ENCODE measurements at regions not wholly inside any gene's neighbourhood (a gene's known extent, or its start where the extent isn't known, plus 50 kb on each side); places are given as distances from the start of the nearest gene placed in this dataset.

GRCh38 chrX:40938423-40938822 is 146.8 kb upstream of the USP9X start:
- no peak overlapping the region for H3K4me3 Mint-ChIP-seq (ENCODE audit: unreplicated experiment)
- no peak for DNase-seq (ENCODE audit: low spot score)
- H3K27me3 Mint-ChIP-seq (ENCODE audit: low read depth), result no peaks in the 10 kb centered on the region
- peaks cover 3% of the 10 kb centered on the region for H3K9me3 Mint-ChIP-seq (ENCODE audit: low read depth)
- TF ChIP-seq CTCF (IDR thresholded peaks at IDR 0.05), result no peak
- peak overlapping the region; percentile 75 for H3K27ac Mint-ChIP-seq (ENCODE audit: unreplicated experiment)
- no peaks in the 10 kb centered on the region for H3K36me3 Mint-ChIP-seq (ENCODE audit: low read depth)
- peaks cover 27% of the 10 kb centered on the region for H3K4me1 Mint-ChIP-seq (ENCODE audit: low read depth)

GRCh38 chrX:40943093-40943641 is 142.1 kb upstream of the USP9X start:
- peaks cover 37% of the 10 kb centered on the region for H3K4me1 Mint-ChIP-seq (ENCODE audit: low read depth)
- no peak for DNase-seq (ENCODE audit: low spot score)
- H3K9me3 Mint-ChIP-seq (ENCODE audit: low read depth), result peaks cover 3% of the 10 kb centered on the region
- no peak overlapping the region for H3K27ac Mint-ChIP-seq (ENCODE audit: unreplicated experiment)
- no peaks in the 10 kb centered on the region for H3K36me3 Mint-ChIP-seq (ENCODE audit: low read depth)
- no peak for TF ChIP-seq CTCF (IDR thresholded peaks at IDR 0.05)
- H3K27me3 Mint-ChIP-seq (ENCODE audit: low read depth), result no peaks in the 10 kb centered on the region
- H3K4me3 Mint-ChIP-seq (ENCODE audit: unreplicated experiment), result no peak overlapping the region

- H3K27ac Mint-ChIP-seq (ENCODE audit: unreplicated experiment), result peak overlapping the region; percentile 92
- no peak for TF ChIP-seq CTCF (IDR thresholded peaks at IDR 0.05)
- no peak for DNase-seq (ENCODE audit: low spot score)
- peaks cover 29% of the 10 kb centered on the region for H3K4me1 Mint-ChIP-seq (ENCODE audit: low read depth)
- H3K27me3 Mint-ChIP-seq (ENCODE audit: low read depth), result no peaks in the 10 kb centered on the region
- peak overlapping the region; percentile 40 for H3K4me3 Mint-ChIP-seq (ENCODE audit: unreplicated experiment)
- no peaks in the 10 kb centered on the region for H3K36me3 Mint-ChIP-seq (ENCODE audit: low read depth)
- H3K9me3 Mint-ChIP-seq (ENCODE audit: low read depth), result peaks cover 10% of the 10 kb centered on the region
Measured at GRCh38 chrX:40945361-40945713, 139.9 kb upstream of the USP9X start.

GRCh38 chrX:40947276-40947675 is 138.0 kb upstream of the USP9X start:
- no peak for TF ChIP-seq CTCF (IDR thresholded peaks at IDR 0.05)
- peaks cover 29% of the 10 kb centered on the region for H3K4me1 Mint-ChIP-seq (ENCODE audit: low read depth)
- H3K4me3 Mint-ChIP-seq (ENCODE audit: unreplicated experiment), result no peak overlapping the region
- H3K9me3 Mint-ChIP-seq (ENCODE audit: low read depth), result peaks cover 22% of the 10 kb centered on the region
- peak overlapping the region; percentile 60 for H3K27ac Mint-ChIP-seq (ENCODE audit: unreplicated experiment)
- DNase-seq (ENCODE audit: low spot score), result no peak
- no peaks in the 10 kb centered on the region for H3K27me3 Mint-ChIP-seq (ENCODE audit: low read depth)
- H3K36me3 Mint-ChIP-seq (ENCODE audit: low read depth), result no peaks in the 10 kb centered on the region

GRCh38 chrX:40949071-40949470 is 136.2 kb upstream of the USP9X start:
- Mint-ChIP-seq H3K36me3 (ENCODE audit: low read depth) (no peaks in the 10 kb centered on the region), H3K27ac (ENCODE audit: unreplicated experiment) (no peak overlapping the region), H3K9me3 (ENCODE audit: low read depth) (peaks cover 19% of the 10 kb centered on the region)

More at GRCh38 chrX:40949071-40949470, 136.2 kb upstream of the USP9X start:
- no peak for DNase-seq (ENCODE audit: low spot score)
- Mint-ChIP-seq H3K27me3 (ENCODE audit: low read depth) (no peaks in the 10 kb centered on the region), H3K4me1 (ENCODE audit: low read depth) (peaks cover 34% of the 10 kb centered on the region), H3K4me3 (ENCODE audit: unreplicated experiment) (no peak overlapping the region)
- no peak for TF ChIP-seq CTCF (IDR thresholded peaks at IDR 0.05)

Data from chondrocyte (in vitro differentiated cells).